Right ventricle myocardium inferior (tissue), 1 donor: ENCODE measurements at regions not wholly inside any gene's neighbourhood (a gene's known extent, or its start where the extent isn't known, plus 50 kb on each side); places are given as distances from the start of the nearest gene placed in this dataset.

Source experiments
- ATAC-seq: fragments of 200-7000 bp; cut with Tn5 transposase; one replicate; pipeline ENCODE4 v1.9.1; 2020; ENCODE audit warnings: mild to moderate bottlenecking, moderate library complexity
- DNase-seq: peaks from one replicate; pipeline ENCODE4 v3.0.0; 2021; ENCODE audit errors: missing footprints
- intact Hi-C: fragments of 100-400 bp; cut with DNase I; formaldehyde crosslinking; loops from one replicate; pipeline ENCODE4 v1.11.0; 2022
- donor health status: DM: no; HTN: yes; CAD: no; lungs with severe emphysema.

- intact Hi-C loops: no loop called here
- DNase-seq (peak; percentile 52), ATAC-seq (no peak)
Measured at GRCh38 chr1:157189986-157190982, 52.1 kb upstream of the ETV3 start.

- DNase-seq (no peak), ATAC-seq (no peak)
- intact Hi-C loops: no loop called here
Measured at GRCh38 chr1:157189096-157189495, 50.9 kb upstream of the ETV3 start.
